B cell (primary cell): ENCODE measurements at regions not wholly inside any gene's neighbourhood (a gene's known extent, or its start where the extent isn't known, plus 50 kb on each side); places are given as distances from the start of the nearest gene placed in this dataset.

Experiments
- ATAC-seq: fragments of 200-7000 bp; cut with Tn5 transposase; one replicate; pipeline ENCODE4 v1.10.0; 2021; ENCODE audit warnings: low read depth, mild to moderate bottlenecking, moderate number of reproducible peaks, moderate library complexity
- CTCF ChIA-PET: fragments of 350-600 bp; sonication (Branson Sonifier 250); formaldehyde crosslinking; loops from one replicate; lab custom pipeline; 2021; ENCODE audit warnings: antibody characterized with exemption, inconsistent platforms; lab: Charles Lee
- POLR2A ChIA-PET: fragments of 350-600 bp; sonication (Branson Sonifier 250); formaldehyde crosslinking; loops from one replicate; lab custom pipeline; 2021; ENCODE audit warnings: antibody characterized with exemption; lab: Charles Lee
- DNase-seq: peaks from one replicate; pipeline ENCODE4 v3.0.0; 2013
- H2AFZ ChIP-seq: 2 replicates; pipeline ENCODE4 v1.6.1; 2012; ENCODE audit warnings: mild to moderate bottlenecking, low read depth, low read length; ENCODE audit not compliant: insufficient read depth, poor library complexity, severe bottlenecking
- H3K27ac ChIP-seq, 2 donors: 1 replicate in 1 of 2; 2 replicates in 1 of 2; pipeline ENCODE4 v1.5.1; 2012 to 2013; ENCODE audit warnings: low read length in 2 of 2, mild to moderate bottlenecking in 2 of 2, moderate library complexity in 1 of 2
- H3K27me3 ChIP-seq, 4 experiments: fragments of 200-600 bp in 1 of 4; sonication (generic) in 1 of 4; replicated peaks in 1 of 4; 1 replicate in 2 of 4; 2 replicates in 2 of 4; pipeline versions ENCODE4 v1.6.1 to v1.7.0; 2013 to 2016; ENCODE audit warnings: low read length in 3 of 4, mild to moderate bottlenecking in 2 of 4, mixed read lengths in 1 of 4, moderate library complexity in 1 of 4; ENCODE audit not compliant: insufficient read depth in 4 of 4, control insufficient read depth in 3 of 4; ENCODE audit errors: control extremely low read depth in 1 of 4
- H3K36me3 ChIP-seq, 2 experiments: replicated peaks in 1 of 2; 1 replicate in 1 of 2; 2 replicates in 1 of 2; pipeline versions ENCODE4 v1.6.1 to v1.7.1; 2013; ENCODE audit warnings: low read length in 1 of 2; ENCODE audit not compliant: insufficient read depth in 2 of 2, control insufficient read depth in 1 of 2; ENCODE audit errors: control extremely low read depth in 1 of 2, extremely low read depth in 1 of 2
- H3K4me1 ChIP-seq, 2 donors: fragments of 200-600 bp in 1 of 2; sonication (generic) in 1 of 2; 1 replicate in 1 of 2; 2 replicates in 1 of 2; pipeline versions ENCODE4 v1.5.1 to v1.6.1; 2013 to 2017; ENCODE audit warnings: low read length in 2 of 2; ENCODE audit not compliant: control insufficient read depth in 2 of 2, insufficient read depth in 2 of 2
- H3K4me2 ChIP-seq: replicated peaks from 2 replicates; pipeline ENCODE3; 2012; ENCODE audit warnings: mild to moderate bottlenecking, low read depth, low read length; ENCODE audit not compliant: poor library complexity, severe bottlenecking
- H3K4me3 ChIP-seq, 5 experiments: fragments of 200-600 bp in 1 of 5; sonication (generic) in 1 of 5; 1 replicate in 3 of 5; 2 replicates in 2 of 5; pipeline versions ENCODE4 v1.5.1 to v1.7.0; 2011 to 2016; ENCODE audit warnings: low read length in 4 of 5, mild to moderate bottlenecking in 4 of 5, low read depth in 2 of 5, control low read depth in 1 of 5, moderate library complexity in 1 of 5; ENCODE audit not compliant: insufficient read depth in 1 of 5; ENCODE audit errors: control extremely low read depth in 1 of 5, extremely low read depth in 1 of 5
- H3K79me2 ChIP-seq: fragments of 200-600 bp; sonication (generic); one replicate; pipeline ENCODE4 v1.6.0; 2016; ENCODE audit warnings: low read length; ENCODE audit not compliant: control insufficient read depth, insufficient read depth
- H3K9ac ChIP-seq: fragments of 200-600 bp; sonication (generic); 2 replicates; pipeline ENCODE4 v1.6.1; 2017; ENCODE audit warnings: mild to moderate bottlenecking, low read length, moderate library complexity
- H3K9me3 ChIP-seq, 3 donors: one replicate each; pipeline versions ENCODE4 v1.6.1 to v1.7.1; 2013; ENCODE audit warnings: low read length in 2 of 3; ENCODE audit not compliant: control insufficient read depth in 2 of 3, insufficient read depth in 1 of 3; ENCODE audit errors: control extremely low read depth in 1 of 3
- H4K20me1 ChIP-seq: 2 replicates; pipeline ENCODE4 v1.6.0; 2012; ENCODE audit warnings: mild to moderate bottlenecking, low read length; ENCODE audit not compliant: insufficient read depth, control insufficient read depth, poor library complexity, severe bottlenecking
- H3K27ac Mint-ChIP-seq: one replicate; pipeline ENCODE4 v1.8.0; 2021; ENCODE audit warnings: mixed read lengths
- H3K27me3 Mint-ChIP-seq: one replicate; pipeline ENCODE4 v1.8.0; 2021; ENCODE audit warnings: mixed read lengths
- H3K4me1 Mint-ChIP-seq: one replicate; pipeline ENCODE4 v1.8.0; 2021; ENCODE audit warnings: mixed read lengths
- H3K4me3 Mint-ChIP-seq: one replicate; pipeline ENCODE4 v1.8.0; 2021; ENCODE audit warnings: mixed read lengths
- H3K9me3 Mint-ChIP-seq: one replicate; pipeline ENCODE4 v1.8.0; 2022; ENCODE audit warnings: mixed read lengths; ENCODE audit not compliant: insufficient read depth
- CTCF ChIP-seq: fragments of 200-600 bp; IDR thresholded peaks from one replicate; pipeline ENCODE4 v1.8.0; 2022; ENCODE audit warnings: antibody characterized with exemption, mild to moderate bottlenecking
- EZH2 ChIP-seq: IDR thresholded peaks from 2 replicates; pipeline ENCODE4 v1.6.1; 2012; ENCODE audit warnings: borderline replicate concordance, low read depth, mild to moderate bottlenecking, moderate library complexity, low read length; ENCODE audit not compliant: insufficient read depth, poor library complexity, severe bottlenecking
- WGBS: methylation state at CpG from one replicate; pipeline ENCODE4 v1.1.5; 2013; ENCODE audit warnings: missing lambda C conversion rate; ENCODE audit not compliant: insufficient coverage; 5-methylcytosine and 5-hydroxymethylcytosine counted together
- intact Hi-C: fragments of 100-400 bp; cut with micrococcal nuclease; formaldehyde crosslinking; loops from one replicate; pipeline ENCODE4 v1.10.0; 2022

DNA sequence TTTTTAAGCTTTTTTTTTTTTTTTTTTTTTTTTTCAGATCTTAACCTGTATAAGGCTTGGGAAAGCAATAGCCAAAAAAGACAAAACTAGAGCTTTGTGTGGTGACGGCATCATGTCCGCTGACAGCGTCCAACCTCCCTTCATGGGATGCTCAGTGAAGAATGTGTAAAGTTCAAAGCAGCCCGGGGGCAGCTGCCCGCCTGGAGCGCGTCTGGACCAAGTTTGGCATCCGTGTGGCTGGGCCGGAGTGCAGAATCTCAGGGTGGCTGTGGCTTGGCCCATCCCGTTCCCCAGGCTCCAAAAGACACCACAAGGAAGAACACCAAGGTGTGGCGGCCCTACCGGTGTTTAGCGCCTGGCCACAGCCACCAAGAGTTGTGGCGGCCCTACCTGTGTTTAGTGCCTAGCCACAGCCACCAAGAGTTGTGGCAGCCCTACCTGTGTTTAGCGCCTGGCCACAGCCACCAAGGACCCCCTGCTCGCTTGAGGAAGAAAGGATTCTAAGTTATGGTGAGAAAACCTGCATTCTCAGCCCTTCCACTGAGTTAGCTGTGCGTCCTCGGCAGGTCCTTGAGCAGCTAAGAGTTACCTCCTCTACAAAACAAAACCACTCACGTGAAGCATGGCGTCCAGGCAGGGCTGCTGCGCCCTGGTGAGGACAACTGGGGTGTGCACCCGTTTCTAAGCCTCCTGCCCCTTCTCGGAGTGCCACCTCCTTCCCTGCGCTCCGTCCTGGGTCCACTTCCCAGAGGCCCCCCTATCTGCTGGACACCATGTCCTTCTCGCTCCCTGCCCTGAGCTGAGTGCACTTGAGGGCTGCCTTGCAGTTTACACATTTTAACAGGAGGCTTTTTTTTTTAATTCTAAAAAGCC lies 103.6 kb upstream of the SALL3 start:
- WGBS: 92% methylated on average over 21 of the region's 26 CpGs
- H3K4me1 ChIP-seq: no peaks in the 10 kb centered on the region
- no peaks in the 10 kb centered on the region for H3K36me3 ChIP-seq
- no peak overlapping the region for H2AFZ ChIP-seq
- no peaks in the 10 kb centered on the region for H3K27me3 ChIP-seq
- Mint-ChIP-seq H3K27ac (no peak overlapping the region), H3K9me3 (no peaks in the 10 kb centered on the region), H3K4me1 (no peaks in the 10 kb centered on the region), H3K27me3 (peaks cover 8% of the 10 kb centered on the region), H3K4me3 (no peak overlapping the region)
- DNase-seq: no peak
- ChIA-PET POLR2A (no interaction called here), CTCF (interaction anchor here (1.1 kb wide), 1 partner anchor 369 kb away, joined by 3 read pairs; no protein-coding TSS in a partner anchor)
- H3K79me2 ChIP-seq: no peaks in the 10 kb centered on the region
- H3K4me3 ChIP-seq: no peak overlapping the region
- TF ChIP-seq CTCF (peak; percentile 4), EZH2 (no peak)
- no peak overlapping the region for H3K27ac ChIP-seq
- no peak overlapping the region for H3K9ac ChIP-seq
- ATAC-seq: no peak
- H3K9me3 ChIP-seq: peaks cover 0 to 4% (median 0%) of the 10 kb centered on the region in 3 donors
- no peak overlapping the region for H3K4me2 ChIP-seq
- intact Hi-C loops: loop anchor here (5.0 kb wide), 1 partner anchor 766 kb away; no protein-coding TSS in a partner anchor
- H4K20me1 ChIP-seq: no peaks in the 10 kb centered on the region

DNA sequence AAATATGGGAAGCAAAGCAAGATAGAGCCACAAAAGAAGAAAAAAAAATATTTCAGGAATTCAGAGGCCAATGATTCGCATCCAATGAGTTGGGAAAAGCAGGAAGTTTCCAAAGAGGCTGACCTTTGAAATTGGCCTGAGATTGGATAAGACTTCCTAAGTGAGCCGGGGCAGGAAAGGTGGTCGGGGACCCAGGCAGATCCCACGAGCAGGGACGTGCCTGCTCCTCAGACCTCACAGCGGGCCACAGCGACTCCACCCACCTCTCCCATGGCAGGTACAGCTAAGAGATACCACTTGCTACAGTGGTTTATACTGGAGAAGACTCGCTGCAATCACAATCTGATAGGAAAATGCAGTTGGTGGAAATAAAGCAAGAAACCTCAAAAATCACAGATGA lies 102.8 kb upstream of the SALL3 start:
- Histone ChIP-seq H3K9ac (no peak overlapping the region), H2AFZ (no peak overlapping the region), H3K4me3 (no peak overlapping the region), H3K27me3 (no peaks in the 10 kb centered on the region), H4K20me1 (no peaks in the 10 kb centered on the region), H3K36me3 (no peaks in the 10 kb centered on the region), H3K4me2 (no peak overlapping the region), H3K79me2 (no peaks in the 10 kb centered on the region), H3K9me3 (peaks cover 0 to 4% (median 0%) of the 10 kb centered on the region in 3 donors), H3K4me1 (no peaks in the 10 kb centered on the region), H3K27ac (no peak overlapping the region)
- TF ChIP-seq CTCF (no peak), EZH2 (no peak)
- DNase-seq: no peak
- Mint-ChIP-seq H3K27ac (no peak overlapping the region), H3K27me3 (peaks cover 8% of the 10 kb centered on the region), H3K9me3 (no peaks in the 10 kb centered on the region), H3K4me1 (no peaks in the 10 kb centered on the region), H3K4me3 (no peak overlapping the region)
- intact Hi-C loops: loop anchor here (5.0 kb wide), 1 partner anchor 765 kb away; no protein-coding TSS in a partner anchor
- CTCF ChIA-PET: interaction anchor here (1.1 kb wide), 1 partner anchor 368 kb away, joined by 3 read pairs; no protein-coding TSS in a partner anchor
- no peak for ATAC-seq
- 51% methylated on average over 7 of the region's 8 CpGs for WGBS
- POLR2A ChIA-PET: no interaction called here
